ENCODE measurements at regions not wholly inside any gene's neighbourhood (a gene's known extent, or its start where the extent isn't known, plus 50 kb on each side); places are given as distances from the start of the nearest gene placed in this dataset.

GRCh38 chr13:48181482-48182145 lies 51.4 kb upstream of the ITM2B start:
- no peak for DNase-seq (ENCODE audit: low spot score)

- no peak for DNase-seq (ENCODE audit: low spot score)
These were observed 54.9 kb upstream of the ITM2B start for GRCh38 chr13:48178126-48178525.

GRCh38 chr13:48176781-48177180 lies 56.2 kb upstream of the ITM2B start:
- no peak for DNase-seq (ENCODE audit: low spot score)

- no peak for DNase-seq (ENCODE audit: low spot score)
These were observed 57.8 kb upstream of the ITM2B start for GRCh38 chr13:48175185-48175584.

GRCh38 chr13:48167866-48168265 lies 65.1 kb upstream of the ITM2B start:
- DNase-seq (ENCODE audit: low spot score) = no peak

- no peak for DNase-seq (ENCODE audit: low spot score)
These were observed 67.3 kb upstream of the ITM2B start for GRCh38 chr13:48165727-48166126.

DNA sequence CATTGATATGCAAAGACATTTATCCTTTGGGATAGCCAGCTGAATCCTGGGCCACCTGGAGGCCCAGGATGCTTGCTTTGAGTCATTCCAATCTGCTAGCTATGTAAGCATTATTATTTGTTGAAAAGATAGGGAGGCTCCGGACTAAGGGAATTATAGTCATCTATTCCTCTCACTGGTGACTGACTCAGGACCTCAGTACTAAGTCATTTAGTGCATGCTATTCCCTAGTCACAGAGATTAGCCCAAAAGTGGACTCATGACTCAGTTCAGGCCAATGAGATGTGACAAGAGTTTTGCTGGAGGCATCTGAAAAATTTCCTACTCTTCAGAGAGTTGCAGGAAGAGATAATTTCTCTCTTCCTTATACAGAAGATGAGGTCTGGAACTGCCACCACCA lies 67.9 kb upstream of the ITM2B start:
- no peak for DNase-seq (ENCODE audit: low spot score)

DNA sequence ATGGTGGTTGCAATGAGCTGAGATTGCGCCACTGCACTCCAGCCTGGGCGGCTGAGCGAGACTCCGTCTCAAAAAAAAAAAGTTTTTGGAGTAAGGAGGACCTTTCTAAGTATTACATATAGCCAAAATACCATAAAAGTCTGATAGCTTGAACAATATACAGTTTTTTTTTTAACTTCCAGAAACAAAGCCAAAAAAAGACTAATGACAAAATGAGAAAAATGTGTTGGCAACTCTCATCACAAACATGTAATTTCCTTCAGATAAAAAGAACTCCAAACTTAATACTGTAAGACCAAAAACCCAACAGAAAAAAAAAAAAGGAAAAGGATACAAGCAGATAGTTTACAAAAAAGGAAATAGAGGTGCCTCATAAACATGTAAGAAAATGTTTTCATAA lies 68.2 kb upstream of the MED4 start:
- DNase-seq (ENCODE audit: low spot score) = no peak

GRCh38 chr13:48162217-48162616 lies 67.3 kb upstream of the MED4 start:
- DNase-seq (ENCODE audit: low spot score) = no peak

DNA sequence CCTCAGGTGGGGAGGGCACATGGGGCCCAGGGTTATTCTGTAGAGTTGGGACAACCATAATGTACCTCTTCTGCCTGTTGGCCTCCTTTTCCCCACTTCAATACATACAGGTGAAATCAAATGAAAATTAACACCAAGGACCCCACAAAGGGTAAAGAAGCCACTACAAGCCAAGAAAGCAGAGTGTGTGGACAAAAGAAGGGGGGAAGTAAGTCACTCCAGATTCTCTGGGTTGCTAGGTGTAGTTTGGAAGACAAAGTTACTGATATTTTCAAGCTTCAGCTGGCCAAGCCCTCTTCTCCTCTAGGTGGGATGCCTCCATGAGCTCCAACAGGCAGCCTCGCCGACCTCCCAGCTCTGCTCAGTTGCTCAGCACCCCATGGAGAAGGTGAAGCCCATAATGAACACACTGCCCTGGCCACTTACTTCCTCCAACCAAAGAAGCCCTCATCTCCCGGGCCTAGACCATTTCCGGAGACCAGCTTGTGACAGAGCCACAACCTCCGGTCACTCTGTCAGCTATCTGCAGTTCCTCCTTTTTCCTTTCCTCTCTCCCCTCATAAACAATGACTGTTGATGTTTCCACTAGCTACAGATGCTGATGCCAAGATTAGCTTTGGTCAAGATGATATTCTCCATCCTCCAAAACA lies 66.8 kb upstream of the MED4 start:
- DNase-seq (ENCODE audit: low spot score) = no peak

DNA sequence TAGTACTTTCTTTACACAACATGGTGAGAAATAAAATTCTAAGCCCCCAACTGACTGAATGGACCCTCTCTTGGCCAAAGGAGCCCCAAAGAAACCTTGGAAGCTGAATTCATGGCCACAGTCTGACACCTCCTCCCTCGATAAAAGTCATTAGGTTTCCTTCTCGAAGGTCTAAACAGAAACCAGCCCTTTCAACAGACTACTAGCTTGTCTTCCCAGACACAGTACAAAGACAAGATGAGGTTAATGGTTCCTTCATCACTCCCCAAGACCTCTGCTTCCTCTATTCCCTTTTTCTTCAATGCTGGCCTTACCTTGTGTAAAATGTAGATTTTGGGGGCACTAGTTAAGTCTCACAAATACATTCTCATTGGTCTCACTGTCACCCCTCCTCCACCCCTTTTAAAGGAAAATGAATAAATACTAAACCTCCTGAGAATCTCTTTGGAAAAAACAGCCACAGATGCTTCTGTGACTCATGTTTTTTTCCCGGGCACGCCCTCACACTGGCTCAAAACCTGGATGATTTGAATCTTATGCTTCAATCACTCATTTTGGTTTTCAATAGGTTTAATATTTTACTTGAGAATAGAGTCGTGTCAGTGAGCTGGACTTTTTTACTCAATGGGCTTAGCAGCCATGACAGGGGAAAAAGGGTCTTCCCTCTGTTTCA lies 65.8 kb upstream of the MED4 start:
- DNase-seq (ENCODE audit: low spot score) = peak; percentile 43

GRCh38 chr13:48159826-48160225 lies 64.9 kb upstream of the MED4 start:
- DNase-seq (ENCODE audit: low spot score) = no peak

- no peak for DNase-seq (ENCODE audit: low spot score)
These were observed 64.5 kb upstream of the MED4 start for GRCh38 chr13:48159401-48159800.

GRCh38 chr13:48158915-48159314 lies 64.0 kb upstream of the MED4 start:
- DNase-seq (ENCODE audit: low spot score) = no peak

GRCh38 chr13:48158290-48158689 lies 63.4 kb upstream of the MED4 start:
- no peak for DNase-seq (ENCODE audit: low spot score)

- peak; percentile 15 for DNase-seq (ENCODE audit: low spot score)
These were observed 61.6 kb upstream of the MED4 start for GRCh38 chr13:48156466-48156865.

DNA sequence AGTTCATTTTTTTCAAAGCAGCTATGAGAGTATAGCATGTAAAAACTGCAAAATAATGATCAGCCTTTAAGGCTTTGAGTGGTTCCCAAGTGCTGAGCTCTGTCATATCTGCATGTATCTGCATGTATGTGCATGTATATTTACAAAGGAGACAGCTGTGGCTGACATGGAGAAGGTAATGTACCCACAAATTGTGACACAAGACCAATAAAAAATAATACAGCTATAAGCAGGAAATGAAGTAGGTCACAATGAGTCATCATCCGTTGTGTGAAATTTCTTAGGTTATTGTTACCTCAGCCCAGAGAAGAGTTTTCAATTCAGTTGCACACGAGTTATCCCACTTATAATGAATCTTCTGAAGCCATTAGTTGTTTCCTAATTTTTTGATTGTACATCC lies 60.9 kb upstream of the MED4 start:
- DNase-seq (ENCODE audit: low spot score) = peak; percentile 80

GRCh38 chr13:48154671-48155070 lies 59.8 kb upstream of the MED4 start:
- no peak for DNase-seq (ENCODE audit: low spot score)

GRCh38 chr13:48153186-48153585 lies 58.3 kb upstream of the MED4 start:
- DNase-seq (ENCODE audit: low spot score) = no peak

DNA sequence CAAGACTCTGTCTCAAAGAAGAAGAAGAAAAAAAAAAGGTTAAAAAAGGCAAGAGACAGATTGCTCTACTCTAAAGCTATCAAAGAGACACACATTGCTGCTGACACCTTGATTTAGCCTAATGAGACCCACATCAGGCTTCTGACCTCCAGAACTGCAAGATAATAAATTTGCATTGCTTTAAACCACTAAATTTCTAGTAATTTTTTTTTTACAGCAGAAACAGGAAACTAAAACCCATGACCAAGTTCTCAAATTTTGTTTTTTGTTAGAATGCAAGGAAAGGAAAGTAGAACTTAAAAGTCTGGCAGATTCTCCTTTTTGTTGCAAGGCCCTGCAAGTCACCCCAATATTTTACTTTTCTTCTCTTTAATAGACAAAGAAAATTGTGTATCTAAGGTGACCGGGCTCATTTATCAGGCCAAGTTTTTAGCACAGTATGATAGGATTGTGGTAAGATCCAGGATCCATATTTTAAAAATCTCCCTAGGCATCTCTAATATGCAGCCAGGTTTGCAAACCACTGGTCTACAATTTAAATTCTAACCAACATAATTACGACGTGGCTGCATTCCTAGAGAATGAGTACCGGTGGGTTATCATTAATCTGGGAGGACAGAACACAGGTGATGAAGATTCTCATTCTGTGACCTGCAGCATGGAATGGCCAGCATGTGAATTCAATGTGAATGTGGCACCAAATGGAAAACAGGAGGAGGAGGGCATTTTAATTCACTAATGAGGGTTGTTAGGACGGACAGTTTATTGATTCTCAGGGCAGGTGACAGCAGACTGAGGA lies 56.7 kb upstream of the MED4 start:
- DNase-seq (ENCODE audit: low spot score) = no peak

DNA sequence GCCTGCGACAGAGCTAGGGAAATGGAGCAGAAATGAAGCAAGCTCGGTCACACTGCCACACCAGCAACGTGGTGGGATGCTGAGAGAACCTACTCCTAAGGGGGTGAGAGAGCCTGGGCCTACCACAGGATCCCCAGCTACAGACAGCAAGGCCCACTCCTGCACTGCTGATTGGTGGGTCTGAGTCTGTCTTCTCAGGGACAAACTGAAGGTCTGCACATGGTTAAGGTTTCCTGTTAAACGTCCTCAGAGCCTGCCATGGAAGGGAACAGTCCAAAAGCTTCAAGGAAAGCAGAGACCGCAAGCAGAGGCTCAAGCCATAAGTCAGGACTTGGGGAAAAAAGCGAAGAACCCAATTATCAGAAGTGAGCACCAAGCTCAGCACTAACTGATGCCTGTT lies 53.5 kb upstream of the MED4 start:
- no peak for DNase-seq (ENCODE audit: low spot score)

DNA sequence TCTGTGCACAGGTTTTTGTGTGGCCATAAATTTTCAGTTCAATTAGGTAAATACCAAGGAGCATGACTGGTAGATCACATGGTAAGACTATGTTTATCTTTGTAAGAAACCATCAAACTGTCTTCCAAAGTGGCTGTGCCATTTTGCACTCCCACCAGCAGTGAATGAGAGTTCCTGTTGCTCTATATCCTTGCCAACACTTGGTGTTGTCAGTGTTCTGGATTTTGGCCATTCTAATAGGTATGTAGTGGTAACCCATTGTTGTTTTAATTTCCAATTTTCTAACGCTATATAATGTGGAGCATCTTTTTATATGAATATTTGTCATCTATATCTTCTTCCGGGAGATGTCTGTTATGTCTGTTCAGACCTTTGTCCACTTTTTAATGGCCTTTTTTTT lies 51.7 kb upstream of the MED4 start:
- no peak for DNase-seq (ENCODE audit: low spot score)

DNA sequence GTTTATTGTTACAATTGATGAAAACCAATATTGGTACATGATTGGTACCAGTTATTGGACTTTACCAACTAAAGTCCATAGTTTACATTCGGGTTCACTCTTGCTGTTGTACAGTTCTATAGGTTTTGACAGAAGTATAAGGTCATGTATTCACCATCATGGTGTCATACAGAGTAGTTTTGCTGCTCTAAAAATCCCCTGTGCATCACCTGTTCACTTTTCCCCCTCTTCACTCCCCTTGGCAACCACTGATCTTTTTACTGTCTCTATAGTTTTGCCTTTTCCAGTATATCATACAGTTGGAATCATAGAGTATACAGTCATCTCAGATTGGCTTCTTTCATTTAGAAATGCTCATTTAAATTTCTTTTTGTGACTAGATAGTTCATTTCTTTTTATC lies 51.2 kb upstream of the MED4 start:
- DNase-seq (ENCODE audit: low spot score) = no peak
